ENCODE measurements at regions not wholly inside any gene's neighbourhood (a gene's known extent, or its start where the extent isn't known, plus 50 kb on each side); places are given as distances from the start of the nearest gene placed in this dataset.

DNA sequence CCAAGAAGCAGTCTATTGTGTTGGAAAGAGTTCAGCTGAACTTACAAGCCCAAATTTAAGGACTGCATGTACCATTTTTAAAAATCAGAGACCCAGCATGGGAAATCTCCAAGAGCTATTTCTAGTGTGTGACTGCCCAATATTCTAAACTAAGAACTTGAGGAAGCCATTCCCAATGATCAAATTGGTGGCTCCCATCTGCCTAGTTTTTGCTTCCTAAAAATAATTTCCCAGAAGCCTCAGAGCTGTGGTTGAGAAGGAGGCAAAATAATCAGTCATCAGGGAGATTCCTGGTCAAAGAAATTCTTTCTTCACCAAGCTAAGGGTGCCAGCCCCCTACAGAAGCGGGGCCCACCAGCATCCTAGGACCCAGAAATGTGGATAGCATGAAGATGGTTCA is 176.1 kb upstream of the CDH5 start:
- no peak for TF ChIP-seq POLR2A (IDR thresholded peaks at IDR 0.05)
- TF ChIP-seq, protein P1, sequence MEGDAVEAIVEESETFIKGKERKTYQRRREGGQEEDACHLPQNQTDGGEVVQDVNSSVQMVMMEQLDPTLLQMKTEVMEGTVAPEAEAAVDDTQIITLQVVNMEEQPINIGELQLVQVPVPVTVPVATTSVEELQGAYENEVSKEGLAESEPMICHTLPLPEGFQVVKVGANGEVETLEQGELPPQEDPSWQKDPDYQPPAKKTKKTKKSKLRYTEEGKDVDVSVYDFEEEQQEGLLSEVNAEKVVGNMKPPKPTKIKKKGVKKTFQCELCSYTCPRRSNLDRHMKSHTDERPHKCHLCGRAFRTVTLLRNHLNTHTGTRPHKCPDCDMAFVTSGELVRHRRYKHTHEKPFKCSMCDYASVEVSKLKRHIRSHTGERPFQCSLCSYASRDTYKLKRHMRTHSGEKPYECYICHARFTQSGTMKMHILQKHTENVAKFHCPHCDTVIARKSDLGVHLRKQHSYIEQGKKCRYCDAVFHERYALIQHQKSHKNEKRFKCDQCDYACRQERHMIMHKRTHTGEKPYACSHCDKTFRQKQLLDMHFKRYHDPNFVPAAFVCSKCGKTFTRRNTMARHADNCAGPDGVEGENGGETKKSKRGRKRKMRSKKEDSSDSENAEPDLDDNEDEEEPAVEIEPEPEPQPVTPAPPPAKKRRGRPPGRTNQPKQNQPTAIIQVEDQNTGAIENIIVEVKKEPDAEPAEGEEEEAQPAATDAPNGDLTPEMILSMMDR (IDR thresholded peaks at IDR 0.05): no peak

All from uterus (tissue), 2 donors.